SU-DHL-6 (cell line): ENCODE measurements at regions not wholly inside any gene's neighbourhood (a gene's known extent, or its start where the extent isn't known, plus 50 kb on each side); places are given as distances from the start of the nearest gene placed in this dataset.

Source experiments
- CTCF ChIP-seq: fragments of 200-600 bp; sonication (generic); IDR thresholded peaks from one replicate; pipeline ENCODE4 v1.5.1; 2017; ENCODE audit warnings: antibody characterized with exemption, mild to moderate bottlenecking, low read length, moderate library complexity; ENCODE audit not compliant: insufficient read depth, poor library complexity, severe bottlenecking
- EZH2phosphoT487 ChIP-seq: fragments of 200-600 bp; sonication (generic), shearing (Covaris generic); conservative IDR thresholded peaks from 2 replicates; pipeline ENCODE4 v1.6.1; 2018; ENCODE audit warnings: mild to moderate bottlenecking, antibody characterized with exemption, low read length, moderate library complexity, mixed read lengths

GRCh38 chr4:58188316-58188715 is 1078.1 kb upstream of the IGFBP7 start:
- TF ChIP-seq CTCF: no peak
- no peak for TF ChIP-seq EZH2phosphoT487
